ENCODE measurements at regions not wholly inside any gene's neighbourhood (a gene's known extent, or its start where the extent isn't known, plus 50 kb on each side); places are given as distances from the start of the nearest gene placed in this dataset.

DNA sequence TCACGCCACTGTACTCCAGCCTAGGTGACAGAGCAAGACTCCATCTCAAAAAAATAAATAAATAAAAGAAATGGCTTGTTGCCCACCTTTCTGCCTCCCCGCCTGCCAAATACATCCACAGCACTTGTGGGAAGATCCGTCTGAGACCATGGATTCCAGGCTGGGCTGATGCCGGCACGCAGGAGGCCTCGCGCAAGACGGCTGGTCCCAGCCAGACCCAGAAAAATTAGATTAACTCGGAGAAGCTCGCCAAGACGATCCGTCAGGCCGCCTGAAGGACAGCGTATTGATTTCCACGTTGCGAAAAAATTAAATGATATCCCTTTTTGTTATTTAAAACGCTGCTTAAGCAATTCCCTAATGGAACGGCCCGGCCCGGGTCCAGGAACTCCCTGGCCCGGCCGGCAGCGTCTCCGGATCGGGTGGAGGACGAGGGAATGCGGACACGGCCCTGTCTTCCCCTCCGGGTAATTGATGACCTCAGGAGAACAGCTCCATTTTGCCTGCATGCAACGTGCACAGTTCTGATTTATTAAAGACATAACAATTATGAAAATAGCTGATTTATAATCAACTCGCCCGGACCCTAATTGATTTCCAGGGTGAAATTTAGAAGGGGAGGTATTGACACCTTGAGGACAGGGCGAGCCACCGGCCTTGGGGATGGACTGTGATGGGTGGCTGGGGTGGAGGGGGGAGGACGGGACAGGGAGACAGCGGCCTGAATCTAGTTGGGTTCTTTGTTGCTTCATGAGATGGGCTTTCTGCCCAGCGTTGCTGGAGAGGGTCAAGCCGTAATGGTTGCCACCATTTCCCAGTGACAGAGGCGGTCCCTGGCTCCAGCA lies 52.1 kb downstream of the ZNRF4 start:
- H3K4me1 ChIP-seq (ENCODE audit: control insufficient read depth in 2 of 2, insufficient read depth in 2 of 2, low read length in 2 of 2): no peaks in the 10 kb centered on the region
- ChIA-PET CTCF (no interaction called here), POLR2A (interaction anchor here (0.6 kb wide), 1 partner anchor 726 kb away, joined by 6 read pairs; no protein-coding TSS in a partner anchor)
- H2AFZ ChIP-seq (ENCODE audit: insufficient read depth, low read depth, low read length, poor library complexity, severe bottlenecking): no peak overlapping the region
- WGBS (ENCODE audit: insufficient coverage): 92% methylated on average over 33 of the region's 39 CpGs
- no peaks in the 10 kb centered on the region for H3K36me3 ChIP-seq (replicated peaks in 1 of 2; ENCODE audit: control extremely low read depth in 1 of 2, control insufficient read depth in 1 of 2, extremely low read depth in 1 of 2, insufficient read depth in 2 of 2, low read length in 1 of 2)
- DNase-seq (no peak), ATAC-seq (ENCODE audit: low read depth) (no peak)
- Mint-ChIP-seq H3K4me1 (no peaks in the 10 kb centered on the region), H3K4me3 (no peak overlapping the region), H3K27ac (no peak overlapping the region), H3K27me3 (no peaks in the 10 kb centered on the region), H3K9me3 (ENCODE audit: insufficient read depth) (peaks cover 7% of the 10 kb centered on the region)
- H3K27me3 ChIP-seq (replicated peaks in 1 of 4; ENCODE audit: control extremely low read depth in 1 of 4, control insufficient read depth in 3 of 4, insufficient read depth in 4 of 4, low read length in 3 of 4): no peaks in the 10 kb centered on the region
- no peaks in the 10 kb centered on the region for H4K20me1 ChIP-seq (ENCODE audit: control insufficient read depth, insufficient read depth, low read length, poor library complexity, severe bottlenecking)
- no peaks in the 10 kb centered on the region for H3K79me2 ChIP-seq (ENCODE audit: control insufficient read depth, insufficient read depth, low read length)
- no peak overlapping the region for H3K9ac ChIP-seq (ENCODE audit: low read length)
- H3K9me3 ChIP-seq (ENCODE audit: control extremely low read depth in 1 of 3, control insufficient read depth in 2 of 3, insufficient read depth in 1 of 3, low read length in 2 of 3): peaks cover 0 to 42% (median 5%) of the 10 kb centered on the region in 3 donors
- no peak overlapping the region for H3K4me3 ChIP-seq (ENCODE audit: control extremely low read depth in 1 of 5, extremely low read depth in 1 of 5, insufficient read depth in 1 of 5, low read depth in 2 of 5, low read length in 4 of 5)
- TF ChIP-seq, protein P1, sequence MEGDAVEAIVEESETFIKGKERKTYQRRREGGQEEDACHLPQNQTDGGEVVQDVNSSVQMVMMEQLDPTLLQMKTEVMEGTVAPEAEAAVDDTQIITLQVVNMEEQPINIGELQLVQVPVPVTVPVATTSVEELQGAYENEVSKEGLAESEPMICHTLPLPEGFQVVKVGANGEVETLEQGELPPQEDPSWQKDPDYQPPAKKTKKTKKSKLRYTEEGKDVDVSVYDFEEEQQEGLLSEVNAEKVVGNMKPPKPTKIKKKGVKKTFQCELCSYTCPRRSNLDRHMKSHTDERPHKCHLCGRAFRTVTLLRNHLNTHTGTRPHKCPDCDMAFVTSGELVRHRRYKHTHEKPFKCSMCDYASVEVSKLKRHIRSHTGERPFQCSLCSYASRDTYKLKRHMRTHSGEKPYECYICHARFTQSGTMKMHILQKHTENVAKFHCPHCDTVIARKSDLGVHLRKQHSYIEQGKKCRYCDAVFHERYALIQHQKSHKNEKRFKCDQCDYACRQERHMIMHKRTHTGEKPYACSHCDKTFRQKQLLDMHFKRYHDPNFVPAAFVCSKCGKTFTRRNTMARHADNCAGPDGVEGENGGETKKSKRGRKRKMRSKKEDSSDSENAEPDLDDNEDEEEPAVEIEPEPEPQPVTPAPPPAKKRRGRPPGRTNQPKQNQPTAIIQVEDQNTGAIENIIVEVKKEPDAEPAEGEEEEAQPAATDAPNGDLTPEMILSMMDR (IDR thresholded peaks at IDR 0.05): no peak
- no peak for TF ChIP-seq EZH2 (IDR thresholded peaks at IDR 0.05; ENCODE audit: borderline replicate concordance, insufficient read depth, low read depth, low read length, poor library complexity, severe bottlenecking)
- H3K27ac ChIP-seq (ENCODE audit: low read length in 2 of 2): no peak overlapping the region
- H3K4me2 ChIP-seq (replicated peaks; ENCODE audit: low read depth, low read length, poor library complexity, severe bottlenecking): no peak overlapping the region
- intact Hi-C loops (cut with micrococcal nuclease): no loop called here

Measured in B cell (primary cell).